ENCODE measurements at regions not wholly inside any gene's neighbourhood (a gene's known extent, or its start where the extent isn't known, plus 50 kb on each side); places are given as distances from the start of the nearest gene placed in this dataset.

DNA sequence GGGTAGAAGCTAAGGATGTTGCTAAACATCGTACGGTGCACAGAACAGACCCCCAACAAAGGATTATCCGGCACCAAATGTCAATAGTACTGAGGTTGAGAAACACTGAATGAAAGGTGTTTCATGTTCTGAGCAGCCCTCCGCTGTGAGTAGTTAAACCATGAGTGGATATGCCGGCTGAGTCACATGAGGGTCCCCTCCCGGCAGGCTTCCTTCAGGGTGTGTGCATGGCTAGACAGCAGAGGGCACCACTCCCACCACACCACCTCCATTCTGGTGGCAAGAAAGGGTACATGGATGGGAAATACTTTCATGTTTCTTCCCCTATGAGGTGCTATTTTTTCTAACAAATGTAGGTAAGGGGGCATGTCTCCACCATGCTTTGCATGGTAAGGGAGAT, 128.3 kb upstream of the SEMA6D start:
- TF ChIP-seq NFIC (IDR thresholded peaks at IDR 0.05), result no peak
- TF ChIP-seq, protein P1, sequence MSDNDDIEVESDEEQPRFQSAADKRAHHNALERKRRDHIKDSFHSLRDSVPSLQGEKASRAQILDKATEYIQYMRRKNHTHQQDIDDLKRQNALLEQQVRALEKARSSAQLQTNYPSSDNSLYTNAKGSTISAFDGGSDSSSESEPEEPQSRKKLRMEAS (IDR thresholded peaks at IDR 0.05), result no peak
- no peak for TF ChIP-seq TEAD4 (IDR thresholded peaks at IDR 0.05)
- no peak for TF ChIP-seq YY1 (IDR thresholded peaks at IDR 0.05; ENCODE audit: low read depth)
- TF ChIP-seq FOXM1 (IDR thresholded peaks at IDR 0.05; ENCODE audit: borderline replicate concordance, low read depth), result no peak
- TF ChIP-seq, protein P2, sequence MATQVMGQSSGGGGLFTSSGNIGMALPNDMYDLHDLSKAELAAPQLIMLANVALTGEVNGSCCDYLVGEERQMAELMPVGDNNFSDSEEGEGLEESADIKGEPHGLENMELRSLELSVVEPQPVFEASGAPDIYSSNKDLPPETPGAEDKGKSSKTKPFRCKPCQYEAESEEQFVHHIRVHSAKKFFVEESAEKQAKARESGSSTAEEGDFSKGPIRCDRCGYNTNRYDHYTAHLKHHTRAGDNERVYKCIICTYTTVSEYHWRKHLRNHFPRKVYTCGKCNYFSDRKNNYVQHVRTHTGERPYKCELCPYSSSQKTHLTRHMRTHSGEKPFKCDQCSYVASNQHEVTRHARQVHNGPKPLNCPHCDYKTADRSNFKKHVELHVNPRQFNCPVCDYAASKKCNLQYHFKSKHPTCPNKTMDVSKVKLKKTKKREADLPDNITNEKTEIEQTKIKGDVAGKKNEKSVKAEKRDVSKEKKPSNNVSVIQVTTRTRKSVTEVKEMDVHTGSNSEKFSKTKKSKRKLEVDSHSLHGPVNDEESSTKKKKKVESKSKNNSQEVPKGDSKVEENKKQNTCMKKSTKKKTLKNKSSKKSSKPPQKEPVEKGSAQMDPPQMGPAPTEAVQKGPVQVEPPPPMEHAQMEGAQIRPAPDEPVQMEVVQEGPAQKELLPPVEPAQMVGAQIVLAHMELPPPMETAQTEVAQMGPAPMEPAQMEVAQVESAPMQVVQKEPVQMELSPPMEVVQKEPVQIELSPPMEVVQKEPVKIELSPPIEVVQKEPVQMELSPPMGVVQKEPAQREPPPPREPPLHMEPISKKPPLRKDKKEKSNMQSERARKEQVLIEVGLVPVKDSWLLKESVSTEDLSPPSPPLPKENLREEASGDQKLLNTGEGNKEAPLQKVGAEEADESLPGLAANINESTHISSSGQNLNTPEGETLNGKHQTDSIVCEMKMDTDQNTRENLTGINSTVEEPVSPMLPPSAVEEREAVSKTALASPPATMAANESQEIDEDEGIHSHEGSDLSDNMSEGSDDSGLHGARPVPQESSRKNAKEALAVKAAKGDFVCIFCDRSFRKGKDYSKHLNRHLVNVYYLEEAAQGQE (IDR thresholded peaks at IDR 0.05; ENCODE audit: low read depth), result no peak
- no peak for TF ChIP-seq CEBPB (IDR thresholded peaks at IDR 0.05)
- no peak for TF ChIP-seq EP300 (IDR thresholded peaks at IDR 0.05; ENCODE audit: borderline replicate concordance)
- no peak for TF ChIP-seq TAF1 (IDR thresholded peaks at IDR 0.05; ENCODE audit: low read depth)
- TF ChIP-seq, protein P3, sequence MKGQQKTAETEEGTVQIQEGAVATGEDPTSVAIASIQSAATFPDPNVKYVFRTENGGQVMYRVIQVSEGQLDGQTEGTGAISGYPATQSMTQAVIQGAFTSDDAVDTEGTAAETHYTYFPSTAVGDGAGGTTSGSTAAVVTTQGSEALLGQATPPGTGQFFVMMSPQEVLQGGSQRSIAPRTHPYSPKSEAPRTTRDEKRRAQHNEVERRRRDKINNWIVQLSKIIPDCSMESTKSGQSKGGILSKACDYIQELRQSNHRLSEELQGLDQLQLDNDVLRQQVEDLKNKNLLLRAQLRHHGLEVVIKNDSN (IDR thresholded peaks at IDR 0.05), result no peak
- no peak for TF ChIP-seq CREB1 (IDR thresholded peaks at IDR 0.05; ENCODE audit: low read depth)
- TF ChIP-seq TCF12 (IDR thresholded peaks at IDR 0.05; ENCODE audit: low read depth), result no peak
- TF ChIP-seq ZBTB7A (IDR thresholded peaks at IDR 0.05; ENCODE audit: low read depth), result no peak
- TF ChIP-seq EGR1 (IDR thresholded peaks at IDR 0.05), result no peak
